HG03439 (cell line): ENCODE measurements at regions not wholly inside any gene's neighbourhood (a gene's known extent, or its start where the extent isn't known, plus 50 kb on each side); places are given as distances from the start of the nearest gene placed in this dataset.
"Not testable (repeated sequence)": the region's sequence is repeated elsewhere in the genome, so short reads cannot be mapped to it uniquely, and the experiment has no call there.

Source experiments
- ATAC-seq: cut with Tn5 transposase; IDR thresholded peaks from one replicate; pipeline ENCODE4 v1.9.1; 2021; ENCODE audit warnings: mild to moderate bottlenecking, moderate library complexity; ENCODE audit not compliant: unreplicated experiment

DNA sequence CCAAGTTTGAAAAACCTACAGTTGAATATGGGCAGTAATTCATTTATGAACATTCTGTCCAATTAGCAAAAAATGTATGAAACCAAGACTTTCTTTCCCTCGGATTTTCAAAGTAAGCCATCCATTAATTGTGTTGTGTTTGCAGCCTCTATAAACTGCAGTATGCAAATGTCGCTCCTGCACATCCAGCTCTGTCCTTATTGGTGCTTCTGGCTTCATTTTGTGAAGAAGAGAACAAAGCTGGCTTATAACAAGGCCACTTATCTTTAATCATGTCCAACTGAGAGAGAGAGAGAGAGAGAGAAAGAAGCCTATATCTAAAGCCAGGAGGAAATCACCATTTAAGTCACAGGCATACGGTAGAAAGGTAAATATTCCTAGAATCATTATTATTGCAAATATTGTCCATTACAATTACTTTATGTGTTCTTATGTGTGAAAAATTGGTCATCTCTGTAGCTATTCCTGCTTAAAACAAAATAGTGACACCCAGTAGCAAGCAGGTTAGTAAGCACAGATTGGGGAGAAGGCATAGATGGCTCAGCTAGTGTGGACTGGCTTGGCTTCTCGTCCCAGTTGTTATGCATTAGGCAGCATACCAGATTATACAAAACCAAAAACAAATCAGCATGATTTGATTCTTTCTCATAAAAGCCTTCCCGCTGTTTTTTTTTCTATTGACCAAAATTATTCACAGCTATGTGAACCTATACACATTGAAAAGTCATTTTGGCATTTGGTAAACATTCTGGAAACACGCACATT, 726.4 kb upstream of the SOX11 start:
- ATAC-seq = no peak

GRCh38 chr2:4967206-4967605, 725.0 kb upstream of the SOX11 start:
- no peak for ATAC-seq

DNA sequence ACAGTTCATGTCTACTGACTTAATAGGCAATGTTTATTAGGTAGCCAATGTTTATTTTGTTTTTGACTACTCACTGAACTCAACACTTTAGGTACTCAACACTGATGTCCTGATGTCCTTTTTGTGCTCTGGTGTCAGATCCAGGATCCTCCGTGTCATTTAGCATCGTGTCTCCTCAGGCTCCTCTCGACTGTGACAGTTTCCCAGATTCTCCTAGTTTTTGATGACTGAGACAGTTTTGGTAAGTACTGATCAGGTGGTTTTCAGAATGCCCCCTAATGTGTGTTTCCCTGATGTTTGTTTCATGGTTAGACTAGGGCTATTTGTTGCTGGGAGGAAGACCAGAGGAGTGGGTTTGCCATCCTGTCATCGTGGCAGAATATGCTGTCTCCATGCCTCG, 719.7 kb upstream of the SOX11 start:
- no peak for ATAC-seq

DNA sequence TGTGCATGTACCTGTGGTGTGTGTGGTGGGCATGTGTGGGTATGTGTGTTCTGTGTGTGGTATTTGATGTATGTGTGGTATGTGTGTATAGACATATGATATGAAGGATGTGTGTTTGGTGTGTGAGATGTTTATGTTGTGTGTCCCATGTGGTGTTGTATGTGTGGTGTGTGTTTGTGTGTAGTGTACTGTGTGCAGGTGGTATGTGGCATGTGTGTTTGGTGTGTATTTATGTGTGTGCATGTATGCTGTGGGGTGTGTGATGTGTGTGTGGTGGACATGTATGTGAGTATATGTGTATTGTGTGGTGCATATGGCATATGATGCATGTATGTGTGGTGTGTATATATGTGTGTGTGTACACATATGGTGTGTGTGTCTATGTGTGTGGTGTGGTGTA, 718.8 kb upstream of the SOX11 start:
- ATAC-seq = no peak

DNA sequence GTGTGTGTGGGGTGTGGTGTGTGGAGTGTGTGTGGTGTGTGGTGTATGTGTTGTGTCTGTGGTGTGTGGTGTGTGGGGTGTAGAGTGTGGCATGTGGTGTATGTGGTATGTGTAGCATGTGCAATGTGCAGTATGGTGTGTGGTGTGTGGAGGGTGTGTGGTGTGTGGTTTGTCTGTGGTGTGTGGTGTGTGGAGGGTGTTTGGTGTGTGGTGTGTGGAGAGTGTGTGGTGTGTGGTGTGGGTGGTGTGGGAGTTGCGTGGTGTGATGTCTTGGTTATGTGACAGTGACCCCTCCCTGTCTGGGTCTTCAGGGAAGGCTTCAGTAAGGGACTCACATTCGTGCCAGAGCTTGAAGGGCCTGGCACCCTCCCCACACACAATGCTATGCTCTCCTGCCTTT, 718.2 kb upstream of the SOX11 start:
- ATAC-seq = no peak

GRCh38 chr2:4976407-4976806, 715.8 kb upstream of the SOX11 start:
- ATAC-seq = no peak

- ATAC-seq = no peak
These were observed 713.1 kb upstream of the SOX11 start for GRCh38 chr2:4979111-4979510.

GRCh38 chr2:4980995-4981394, 711.2 kb upstream of the SOX11 start:
- ATAC-seq = no peak

DNA sequence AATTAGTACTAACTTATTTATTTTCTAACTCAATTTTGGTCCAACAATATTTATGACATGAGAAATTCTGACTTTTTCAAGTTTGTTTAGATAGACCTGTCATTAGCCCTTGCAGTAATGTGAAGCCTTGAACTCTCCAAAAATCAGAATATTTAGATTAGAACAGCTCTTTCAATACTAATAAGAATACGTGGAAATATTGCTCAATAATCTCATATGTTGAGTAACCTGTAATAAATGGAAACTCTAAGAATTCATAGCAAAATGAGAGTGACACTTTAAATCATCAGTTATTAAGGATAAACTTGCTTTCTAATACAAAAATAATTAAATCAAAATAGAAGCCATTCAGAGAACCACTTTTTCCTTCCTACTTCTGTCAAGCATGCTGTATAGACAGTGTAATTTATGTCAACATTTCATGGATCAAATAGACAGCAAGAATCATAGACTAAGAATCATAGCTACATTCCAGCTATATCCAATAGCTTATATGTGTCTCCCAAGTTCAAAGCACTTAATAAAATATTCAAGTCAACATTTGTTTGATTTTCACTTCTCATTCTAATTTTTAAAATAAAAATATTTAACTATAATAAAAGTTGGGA, 710.3 kb upstream of the SOX11 start:
- ATAC-seq = no peak

DNA sequence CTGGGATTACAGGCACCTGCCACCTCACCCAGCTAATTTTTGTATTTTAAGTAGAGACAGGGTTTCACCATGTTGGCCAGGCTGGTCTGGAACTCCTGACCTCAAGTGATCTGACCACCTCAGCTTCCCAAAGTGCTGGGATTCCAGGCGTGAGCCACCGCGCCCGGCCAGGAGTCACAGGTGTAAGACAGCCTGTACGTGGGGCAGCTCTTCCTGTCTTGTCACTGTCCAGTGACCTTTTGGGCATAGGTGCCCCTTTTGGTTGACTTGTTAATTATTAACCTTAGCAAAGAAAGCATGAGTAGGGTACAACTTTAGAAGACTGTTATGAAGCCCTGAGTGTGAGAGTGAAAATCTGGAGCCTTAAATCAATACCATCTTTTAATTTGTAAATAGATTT, 703.7 kb upstream of the SOX11 start:
- not testable (repeated sequence) for ATAC-seq

GRCh38 chr2:4992226-4992625, 700.0 kb upstream of the SOX11 start:
- ATAC-seq = no peak

DNA sequence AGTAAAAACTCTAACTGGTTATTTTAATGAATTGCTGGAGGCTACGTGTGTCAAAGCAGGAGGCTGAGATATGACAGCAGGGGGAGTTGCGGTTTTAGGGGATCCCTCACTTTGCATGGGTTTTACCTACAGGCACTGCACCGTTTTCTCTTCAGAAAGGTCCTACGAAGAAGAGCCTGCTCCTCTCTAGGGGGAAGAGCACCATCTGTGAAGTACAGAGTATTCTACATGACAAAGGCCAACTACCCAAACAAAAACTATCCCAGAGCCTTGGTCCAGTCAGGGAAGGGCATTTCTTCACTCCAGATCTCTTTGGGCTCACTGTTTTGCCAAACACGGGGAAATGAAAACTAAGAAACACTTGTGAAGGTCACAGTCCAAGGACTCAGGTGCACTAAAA, 696.7 kb upstream of the SOX11 start:
- no peak for ATAC-seq

- no peak for ATAC-seq
These were observed 684.6 kb upstream of the SOX11 start for GRCh38 chr2:5007596-5007995.

DNA sequence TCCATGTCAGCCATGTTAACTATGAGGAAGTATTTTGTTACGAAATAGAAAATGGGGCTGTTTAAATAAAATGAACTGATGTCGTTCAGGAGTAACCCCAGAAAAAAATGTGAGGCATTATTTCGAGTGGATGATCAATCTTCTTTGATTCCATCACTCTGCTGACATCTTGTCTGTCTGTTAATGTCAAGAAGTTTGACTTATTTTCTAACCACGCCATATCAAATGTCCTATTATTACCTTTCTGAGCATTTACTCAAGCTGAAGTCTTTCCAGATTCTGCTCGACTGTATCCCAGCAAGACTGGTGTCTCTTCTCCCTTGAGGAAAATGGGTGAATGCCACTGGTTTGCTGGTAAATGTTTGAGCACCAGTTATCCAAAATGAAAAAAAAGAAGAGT, 672.9 kb upstream of the SOX11 start:
- ATAC-seq = no peak

GRCh38 chr2:5020116-5020875, 671.9 kb upstream of the SOX11 start:
- ATAC-seq = no peak

GRCh38 chr2:5021136-5021535, 671.0 kb upstream of the SOX11 start:
- no peak for ATAC-seq

GRCh38 chr2:5022061-5022460, 670.1 kb upstream of the SOX11 start:
- no peak for ATAC-seq

DNA sequence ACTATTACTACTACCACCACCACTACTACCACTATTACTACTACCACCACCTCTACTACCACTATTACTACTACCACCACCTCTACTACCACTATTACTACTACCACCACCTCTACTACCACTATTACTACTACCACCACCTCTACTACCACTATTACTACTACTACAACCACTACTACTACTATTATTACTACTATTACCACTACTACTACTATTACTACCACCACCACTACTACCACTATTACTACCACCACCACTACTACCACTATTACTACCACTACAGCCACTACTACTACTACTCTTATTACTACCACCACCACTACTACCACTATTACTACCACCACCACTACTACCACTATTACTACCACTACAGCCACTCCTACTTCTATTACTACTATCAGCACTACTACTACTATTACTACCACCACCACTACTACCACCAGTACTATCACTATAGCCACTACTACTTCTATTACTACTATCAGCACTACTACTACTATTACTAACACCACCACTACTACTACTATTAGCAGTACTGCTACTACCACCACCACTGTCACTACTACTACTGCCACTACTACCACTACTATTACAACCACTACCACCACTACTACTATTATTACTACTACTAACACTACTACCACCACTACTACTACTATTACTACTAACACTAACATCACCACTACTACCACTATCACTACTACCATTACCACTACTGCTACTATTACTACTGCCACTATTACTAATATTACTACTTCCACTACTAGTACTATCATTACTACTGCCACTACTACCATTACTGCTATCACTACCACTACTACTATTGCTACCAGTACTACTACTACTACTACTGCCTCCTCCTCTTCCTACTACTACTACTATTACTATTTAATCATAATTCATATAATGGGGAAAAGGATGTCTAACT, 669.2 kb upstream of the SOX11 start:
- ATAC-seq = not testable (repeated sequence)

DNA sequence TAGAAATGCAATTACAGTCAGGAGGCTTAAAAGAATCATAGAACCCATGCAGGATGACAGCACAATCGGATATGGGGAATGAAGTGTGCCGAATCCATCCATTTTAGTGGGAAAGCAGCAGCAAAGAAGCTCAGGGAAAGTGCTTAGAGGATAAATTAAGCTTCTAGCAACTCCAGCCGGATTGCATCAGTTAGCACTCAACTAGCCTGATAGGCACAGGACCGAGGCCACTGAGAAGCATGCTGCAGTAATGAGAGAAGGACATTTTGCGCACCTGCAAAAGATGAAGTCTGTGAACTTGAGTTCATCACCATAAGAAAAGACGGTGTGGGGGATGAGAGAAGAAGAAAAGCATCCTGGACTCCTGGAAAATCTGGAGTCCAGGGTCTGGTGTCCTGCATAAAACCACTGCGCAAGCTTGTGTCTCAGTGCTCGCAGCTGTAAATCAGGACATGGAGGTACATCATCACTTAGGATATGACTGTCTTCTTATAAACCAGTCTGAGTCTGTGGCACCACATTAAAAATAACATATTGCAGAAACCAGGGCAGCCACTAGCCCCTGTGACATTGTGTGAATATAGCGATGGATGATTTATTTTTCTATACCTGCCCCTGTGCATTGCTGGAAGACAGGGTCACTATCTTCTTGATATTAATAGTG, 665.5 kb upstream of the SOX11 start:
- ATAC-seq = no peak

- no peak for ATAC-seq
These were observed 657.1 kb upstream of the SOX11 start for GRCh38 chr2:5035057-5035488.
